Ascending aorta (tissue), 2 donors: ENCODE measurements at regions not wholly inside any gene's neighbourhood (a gene's known extent, or its start where the extent isn't known, plus 50 kb on each side); places are given as distances from the start of the nearest gene placed in this dataset.
"Not testable (repeated sequence)": the region's sequence is repeated elsewhere in the genome, so short reads cannot be mapped to it uniquely, and the experiment has no call there.

Experiments used
- DNase-seq, 2 donors: peaks; one replicate each; pipeline ENCODE4 v3.0.0-alpha.2; 2019; ENCODE audit warnings: low spot score in 2 of 2
- H3K27ac ChIP-seq, 2 donors: fragments of 200-600 bp; sonication (generic); one replicate each; pipeline ENCODE4 v1.5.1; 2016 to 2017; ENCODE audit warnings: mild to moderate bottlenecking in 1 of 2
- H3K27me3 ChIP-seq: fragments of 200-600 bp; sonication (generic); one replicate; pipeline ENCODE4 v1.5.1; 2017
- H3K36me3 ChIP-seq, 2 donors: fragments of 200-600 bp; sonication (generic); one replicate each; pipeline ENCODE4 v1.5.1; 2016
- H3K4me1 ChIP-seq, 2 donors: fragments of 200-600 bp; sonication (generic); one replicate each; pipeline ENCODE4 v1.5.1; 2016 to 2017; ENCODE audit warnings: mild to moderate bottlenecking in 1 of 2
- H3K4me3 ChIP-seq, 2 donors: fragments of 200-600 bp; sonication (generic); one replicate each; pipeline ENCODE4 v1.5.1; 2016 to 2017; ENCODE audit warnings: mild to moderate bottlenecking in 1 of 2
- H3K9me3 ChIP-seq, 2 donors: fragments of 200-600 bp; sonication (generic); one replicate each; pipeline ENCODE4 v1.5.1; 2016
- intact Hi-C: fragments of 100-400 bp; cut with DNase I; formaldehyde crosslinking; loops from one replicate; pipeline ENCODE4 v1.15.1; 2023
- TF ChIP-seq, protein P1 (sequence below), 3 experiments: fragments of 200-600 bp in 2 of 3; fragments of 450-650 bp in 1 of 3; sonication (generic) in 2 of 3; IDR thresholded peaks; one replicate each; pipeline ENCODE4 v1.5.1; 2016 to 2019; ENCODE audit warnings: antibody characterized with exemption in 3 of 3, mild to moderate bottlenecking in 1 of 3, moderate library complexity in 1 of 3

DNA sequence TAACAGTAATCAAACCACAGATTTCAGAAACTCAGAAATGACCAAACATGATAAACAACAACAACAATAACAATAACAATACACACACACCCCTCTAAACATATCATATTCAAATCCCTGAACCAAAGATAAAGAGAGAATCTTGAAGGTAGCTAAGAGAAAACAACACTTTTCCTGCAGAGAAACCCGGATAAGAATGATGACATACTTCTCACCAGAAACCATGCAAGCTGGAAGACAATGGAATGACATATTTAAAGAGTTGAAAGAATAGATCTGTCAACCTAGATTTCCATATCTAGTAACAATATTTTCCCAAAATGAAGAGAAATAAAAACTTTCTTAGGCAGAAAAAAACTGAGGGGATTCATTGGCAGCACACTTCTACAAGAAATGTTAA, 138.1 kb downstream of the LIG4 start:
- Histone ChIP-seq H3K27me3 (no peaks in the 10 kb centered on the region), H3K4me3 (no peak overlapping the region), H3K36me3 (no peaks in the 10 kb centered on the region), H3K4me1 (no peaks in the 10 kb centered on the region), H3K9me3 (peaks cover 0 to 4% of the 10 kb centered on the region in 2 donors), H3K27ac (no peak overlapping the region)
- no peak for DNase-seq
- intact Hi-C loops = no loop called here
- TF ChIP-seq, protein P1, sequence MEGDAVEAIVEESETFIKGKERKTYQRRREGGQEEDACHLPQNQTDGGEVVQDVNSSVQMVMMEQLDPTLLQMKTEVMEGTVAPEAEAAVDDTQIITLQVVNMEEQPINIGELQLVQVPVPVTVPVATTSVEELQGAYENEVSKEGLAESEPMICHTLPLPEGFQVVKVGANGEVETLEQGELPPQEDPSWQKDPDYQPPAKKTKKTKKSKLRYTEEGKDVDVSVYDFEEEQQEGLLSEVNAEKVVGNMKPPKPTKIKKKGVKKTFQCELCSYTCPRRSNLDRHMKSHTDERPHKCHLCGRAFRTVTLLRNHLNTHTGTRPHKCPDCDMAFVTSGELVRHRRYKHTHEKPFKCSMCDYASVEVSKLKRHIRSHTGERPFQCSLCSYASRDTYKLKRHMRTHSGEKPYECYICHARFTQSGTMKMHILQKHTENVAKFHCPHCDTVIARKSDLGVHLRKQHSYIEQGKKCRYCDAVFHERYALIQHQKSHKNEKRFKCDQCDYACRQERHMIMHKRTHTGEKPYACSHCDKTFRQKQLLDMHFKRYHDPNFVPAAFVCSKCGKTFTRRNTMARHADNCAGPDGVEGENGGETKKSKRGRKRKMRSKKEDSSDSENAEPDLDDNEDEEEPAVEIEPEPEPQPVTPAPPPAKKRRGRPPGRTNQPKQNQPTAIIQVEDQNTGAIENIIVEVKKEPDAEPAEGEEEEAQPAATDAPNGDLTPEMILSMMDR (IDR thresholded peaks at IDR 0.05) = no peak

DNA sequence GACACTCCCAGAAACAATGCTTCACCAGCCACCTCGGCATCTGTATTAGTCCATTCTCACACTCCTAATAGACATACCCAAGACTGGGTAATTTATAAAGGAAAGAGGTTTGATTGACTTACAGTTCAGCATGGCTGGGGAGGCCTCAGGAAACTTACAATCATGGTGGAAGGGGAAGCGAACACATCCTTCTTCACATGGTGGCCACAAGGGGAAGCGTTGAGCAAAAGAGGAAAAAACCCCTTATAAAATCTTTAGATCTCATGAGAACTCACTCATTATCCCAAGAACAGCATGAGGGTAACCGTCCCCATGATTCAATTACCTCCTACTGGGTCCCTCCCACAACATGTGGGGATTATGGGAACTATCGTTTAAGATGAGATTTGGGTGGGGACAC, 140.9 kb downstream of the LIG4 start:
- DNase-seq, H3K9me3 ChIP-seq, intact Hi-C loops, H3K36me3 ChIP-seq, H3K27me3 ChIP-seq, H3K4me3 ChIP-seq, H3K4me1 ChIP-seq, H3K27ac ChIP-seq: not testable (repeated sequence)

DNA sequence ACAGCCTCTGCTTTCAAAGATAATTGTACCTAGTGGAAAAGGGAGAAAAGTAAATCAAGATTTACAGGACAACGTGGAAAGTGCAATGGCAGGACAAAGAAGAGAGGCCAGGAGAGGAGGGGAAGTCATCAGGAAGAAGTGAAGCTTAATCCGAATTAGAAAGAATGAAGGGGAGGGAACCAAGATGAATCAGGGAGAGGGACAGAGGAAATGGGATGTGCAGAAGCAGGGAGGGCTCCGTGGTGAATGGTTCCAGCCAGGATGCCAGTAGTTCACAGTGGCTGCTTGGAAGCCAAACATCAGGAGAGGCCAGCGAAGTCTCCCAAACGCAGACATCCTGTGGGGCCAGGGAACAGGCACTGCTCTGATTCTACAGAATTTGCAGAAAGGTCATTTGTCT, 144.4 kb downstream of the LIG4 start:
- Histone ChIP-seq H3K27ac (no peak overlapping the region), H3K4me1 (no peaks in the 10 kb centered on the region), H3K4me3 (no peak overlapping the region), H3K27me3 (no peaks in the 10 kb centered on the region), H3K9me3 (peaks cover 0 to 2% of the 10 kb centered on the region in 2 donors), H3K36me3 (no peaks in the 10 kb centered on the region)
- no peak for DNase-seq
- TF ChIP-seq, protein P1 (IDR thresholded peaks at IDR 0.05) = no peak
- intact Hi-C loops = no loop called here

DNA sequence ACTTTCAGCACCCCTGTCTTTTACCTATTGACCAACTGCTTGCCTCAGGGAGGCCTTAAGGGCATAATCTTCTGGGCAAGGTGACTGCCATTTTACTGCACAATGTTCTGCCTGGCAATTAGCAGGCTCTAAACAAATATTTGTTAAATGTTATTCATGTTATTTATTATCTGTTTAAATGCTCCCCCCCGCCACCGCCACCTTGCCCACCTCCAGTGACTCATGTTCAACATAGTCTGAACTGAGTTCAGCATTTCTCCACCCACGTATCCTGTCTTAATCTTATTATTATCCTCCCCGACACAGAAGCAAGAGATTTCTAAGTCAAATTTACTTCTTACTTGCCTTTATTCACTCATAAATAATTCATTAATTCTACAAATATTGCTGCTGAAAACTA, 144.8 kb downstream of the LIG4 start:
- Histone ChIP-seq H3K4me3 (no peak overlapping the region), H3K4me1 (no peaks in the 10 kb centered on the region), H3K27me3 (no peaks in the 10 kb centered on the region), H3K9me3 (peaks cover 0 to 2% of the 10 kb centered on the region in 2 donors), H3K27ac (no peak overlapping the region), H3K36me3 (no peaks in the 10 kb centered on the region)
- no peak for DNase-seq
- intact Hi-C loops = no loop called here
- TF ChIP-seq, protein P1 (IDR thresholded peaks at IDR 0.05) = no peak

DNA sequence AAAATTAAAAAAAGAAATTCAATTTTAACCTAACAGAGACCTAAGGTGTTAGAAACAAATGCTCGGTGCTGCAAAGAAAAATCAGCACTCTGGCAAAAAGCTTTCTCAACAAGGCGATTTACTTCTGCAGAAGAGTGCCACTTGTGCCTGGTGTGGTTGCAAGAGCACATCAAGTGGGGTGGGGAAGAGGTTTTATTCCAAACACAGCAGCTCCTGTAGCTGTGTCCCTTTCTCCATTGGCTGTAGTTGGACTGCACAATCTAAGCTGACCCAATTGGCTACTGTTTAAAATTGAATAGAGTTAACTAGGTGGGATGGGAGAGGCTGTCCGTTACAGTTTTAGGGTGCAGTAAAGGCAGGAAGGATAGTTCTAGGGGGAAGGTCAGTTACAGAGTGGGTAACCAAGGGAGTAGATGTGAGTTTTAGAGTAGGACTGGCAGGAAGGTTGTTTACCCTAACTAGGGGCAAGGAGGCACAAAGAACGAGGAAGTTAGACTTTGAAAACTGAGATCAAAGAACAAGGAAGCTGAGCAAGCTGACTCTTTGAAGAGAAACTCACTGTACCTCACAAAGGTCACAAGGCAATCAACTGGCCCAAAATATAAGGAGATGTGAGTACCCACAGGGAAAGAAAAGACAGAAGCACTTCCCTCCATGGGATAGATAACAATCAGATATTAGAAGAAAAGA, 145.7 kb downstream of the LIG4 start:
- TF ChIP-seq, protein P1 (IDR thresholded peaks at IDR 0.05) = no peak

DNA sequence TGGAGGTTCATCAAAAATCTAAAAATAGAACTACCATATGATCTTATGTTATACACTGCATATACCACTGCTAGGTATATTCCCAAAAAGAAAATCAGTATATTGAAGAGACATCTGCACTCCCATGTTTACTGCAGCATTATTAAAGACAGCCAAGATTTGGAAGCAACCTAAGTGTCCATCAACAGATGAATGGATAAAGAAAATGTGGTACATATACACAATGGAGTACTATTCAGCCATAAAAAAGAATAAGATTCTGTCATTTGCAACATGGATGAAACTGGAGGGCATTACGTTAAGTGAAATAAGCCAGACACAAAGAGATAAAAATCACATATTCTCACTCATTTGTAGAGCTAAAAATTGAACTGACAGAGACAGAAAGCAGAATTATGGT, 151.0 kb downstream of the LIG4 start:
- H3K9me3 ChIP-seq, H3K27me3 ChIP-seq, DNase-seq, H3K4me1 ChIP-seq, H3K36me3 ChIP-seq, intact Hi-C loops, H3K27ac ChIP-seq, H3K4me3 ChIP-seq: not testable (repeated sequence)

More for the DNA sequence above, 145.7 kb downstream of the LIG4 start:
- no peaks in the 10 kb centered on the region for H3K36me3 ChIP-seq
- no peak for DNase-seq
- intact Hi-C loops = no loop called here
- no peak overlapping the region for H3K4me3 ChIP-seq
- H3K27ac ChIP-seq = no peak overlapping the region
- H3K27me3 ChIP-seq = no peaks in the 10 kb centered on the region
- H3K4me1 ChIP-seq = no peaks in the 10 kb centered on the region
- H3K9me3 ChIP-seq = peaks cover 0 to 2% of the 10 kb centered on the region in 2 donors

DNA sequence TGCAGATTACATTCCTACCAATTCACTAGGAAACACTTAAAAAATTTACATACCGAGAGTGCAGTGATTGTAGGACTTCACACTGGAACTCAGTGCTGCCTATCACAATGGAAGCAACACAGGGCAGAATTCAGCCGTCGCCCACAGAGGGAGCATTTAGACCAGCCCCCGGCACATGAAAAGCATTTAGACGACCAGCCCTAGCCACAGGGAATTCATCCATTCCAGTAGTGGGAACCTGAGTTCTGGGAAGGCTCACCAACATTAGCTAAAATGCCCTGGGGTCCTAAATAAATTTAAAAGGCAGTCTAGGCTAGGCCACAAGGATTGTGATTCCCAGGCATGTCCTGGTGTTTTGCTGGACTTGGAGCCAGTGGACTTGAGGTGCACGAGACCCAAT, 155.2 kb downstream of the LIG4 start:
- Histone ChIP-seq H3K4me3 (no peak overlapping the region), H3K27me3 (no peaks in the 10 kb centered on the region), H3K9me3 (no peaks in the 10 kb centered on the region), H3K27ac (no peak overlapping the region), H3K4me1 (no peaks in the 10 kb centered on the region), H3K36me3 (no peaks in the 10 kb centered on the region)
- intact Hi-C loops = no loop called here
- TF ChIP-seq, protein P1 (IDR thresholded peaks at IDR 0.05) = no peak
- DNase-seq = no peak
